ENCODE measurements at regions not wholly inside any gene's neighbourhood (a gene's known extent, or its start where the extent isn't known, plus 50 kb on each side); places are given as distances from the start of the nearest gene placed in this dataset.
"Not testable (repeated sequence)": the region's sequence is repeated elsewhere in the genome, so short reads cannot be mapped to it uniquely, and the experiment has no call there.

- DNase-seq, result no peak
Measured at GRCh38 chr3:70736009-70736408, 423.6 kb upstream of the MDFIC2 start.

GRCh38 chr3:70734756-70735155 is 422.3 kb upstream of the MDFIC2 start:
- DNase-seq, result no peak

- DNase-seq, result no peak
Measured at GRCh38 chr3:70731046-70731445, 418.6 kb upstream of the MDFIC2 start.

- no peak for DNase-seq
Measured at GRCh38 chr3:70729845-70730244, 417.4 kb upstream of the MDFIC2 start.

- no peak for DNase-seq
Measured at GRCh38 chr3:70728311-70728710, 415.9 kb upstream of the MDFIC2 start.

GRCh38 chr3:70726961-70727360 is 414.5 kb upstream of the MDFIC2 start:
- DNase-seq, result no peak

- DNase-seq, result no peak
Measured at GRCh38 chr3:70726096-70726938, 413.9 kb upstream of the MDFIC2 start.

- no peak for DNase-seq
Measured at GRCh38 chr3:70722018-70722417, 409.6 kb upstream of the MDFIC2 start.

- DNase-seq, result no peak
Measured at GRCh38 chr3:70716832-70717231, 404.4 kb upstream of the MDFIC2 start.

- DNase-seq, result no peak
Measured at GRCh38 chr3:70712449-70713082, 400.1 kb upstream of the MDFIC2 start.

GRCh38 chr3:70703305-70704102 is 391.1 kb upstream of the MDFIC2 start:
- DNase-seq, result no peak

GRCh38 chr3:70702132-70702531 is 389.7 kb upstream of the MDFIC2 start:
- DNase-seq, result no peak

GRCh38 chr3:70684701-70685100 is 372.3 kb upstream of the MDFIC2 start:
- DNase-seq, result no peak

- DNase-seq, result not testable (repeated sequence)
Measured at GRCh38 chr3:70675810-70676209, 363.4 kb upstream of the MDFIC2 start.

GRCh38 chr3:70658513-70659310 is 346.3 kb upstream of the MDFIC2 start:
- DNase-seq, result no peak

GRCh38 chr3:70657454-70657853 is 345.0 kb upstream of the MDFIC2 start:
- DNase-seq, result no peak

- DNase-seq, result no peak
Measured at GRCh38 chr3:70647823-70648222, 335.4 kb upstream of the MDFIC2 start.

- no peak for DNase-seq
Measured at GRCh38 chr3:70647094-70647493, 334.7 kb upstream of the MDFIC2 start.

- no peak for DNase-seq
Measured at GRCh38 chr3:70646635-70647034, 334.2 kb upstream of the MDFIC2 start.

GRCh38 chr3:70640481-70640880 is 328.0 kb upstream of the MDFIC2 start:
- DNase-seq, result no peak

GRCh38 chr3:70635301-70635700 is 322.9 kb upstream of the MDFIC2 start:
- no peak for DNase-seq

GRCh38 chr3:70631716-70632307 is 319.4 kb upstream of the MDFIC2 start:
- no peak for DNase-seq
